Stimulated activated naive CD8-positive, alpha-beta T cell treated with anti-CD3 and anti-CD28 coated beads, Interleukin-15, Interleukin-2, amounts not matched to agents 100 U/mL and 50 U/mL, for 24 hours (primary cell): ENCODE measurements at regions not wholly inside any gene's neighbourhood (a gene's known extent, or its start where the extent isn't known, plus 50 kb on each side); places are given as distances from the start of the nearest gene placed in this dataset.
"Not testable (repeated sequence)": the region's sequence is repeated elsewhere in the genome, so short reads cannot be mapped to it uniquely, and the experiment has no call there.

Experiments
- ATAC-seq: fragments of 150-1000 bp; cut with Tn5 transposase; one replicate; pipeline ENCODE4 v1.10.0; 2021
- DNase-seq: peaks from one replicate; pipeline ENCODE4 v3.0.0; 2021

DNA sequence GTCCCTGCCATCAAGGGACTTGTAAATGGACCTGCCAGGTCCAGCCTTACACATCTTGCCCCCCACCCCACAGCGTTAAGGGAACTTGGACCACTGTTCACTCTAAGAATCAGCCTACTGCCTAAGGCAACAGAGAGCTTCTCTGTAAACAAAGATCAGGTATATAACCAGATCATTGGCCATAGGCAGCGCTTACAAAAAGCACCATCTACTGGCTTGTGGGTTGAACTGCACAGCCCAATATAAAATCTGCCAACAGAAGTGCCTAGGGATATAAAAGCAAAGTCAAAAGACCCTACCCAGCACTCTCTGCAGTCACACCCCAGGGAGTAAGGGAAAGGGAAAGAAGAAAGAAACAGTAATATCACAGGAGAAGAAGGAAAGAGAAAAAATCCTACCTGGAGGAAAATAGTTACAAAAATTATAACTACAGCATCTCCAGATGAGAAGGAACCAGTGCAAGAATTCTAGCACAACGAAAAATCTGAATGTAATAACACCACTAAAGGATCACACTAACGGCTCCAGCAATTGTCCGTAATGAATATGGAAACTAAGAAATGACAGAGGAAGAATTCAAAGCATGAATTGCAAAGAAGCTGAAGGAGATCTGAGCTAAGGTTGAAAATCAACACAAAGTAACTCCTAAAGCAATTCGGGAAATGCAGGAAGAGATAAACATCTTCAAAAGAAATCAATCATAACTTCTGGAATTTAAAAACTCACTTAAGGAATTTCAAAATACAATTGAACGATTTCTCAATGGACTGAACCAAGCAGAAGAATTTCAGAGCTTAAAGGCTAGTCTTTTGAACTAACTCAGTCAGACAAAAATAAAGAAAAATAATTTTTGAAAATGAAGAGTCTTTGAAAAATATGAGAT lies 95.2 kb upstream of the PCED1B start:
- peak; percentile 14 for DNase-seq
- ATAC-seq = no peak

DNA sequence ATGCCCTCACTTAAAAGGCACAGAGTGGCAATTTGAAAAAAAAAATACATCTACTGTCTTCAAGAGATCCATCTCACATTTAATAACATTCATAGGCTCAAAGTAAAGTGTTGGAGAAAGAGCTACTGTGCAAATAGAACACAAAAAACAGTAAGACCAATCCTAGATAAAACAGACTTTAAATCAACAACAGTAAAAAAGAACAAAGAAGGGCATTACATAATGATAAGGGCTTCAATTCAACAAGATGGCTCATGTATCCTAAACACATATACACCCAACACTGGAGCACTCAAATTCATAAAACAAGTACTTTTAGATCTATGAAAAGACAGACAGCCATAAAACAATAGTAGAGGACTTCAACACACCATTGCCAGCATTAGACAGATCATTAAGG lies 93.6 kb upstream of the PCED1B start:
- ATAC-seq (no peak), DNase-seq (no peak)

DNA sequence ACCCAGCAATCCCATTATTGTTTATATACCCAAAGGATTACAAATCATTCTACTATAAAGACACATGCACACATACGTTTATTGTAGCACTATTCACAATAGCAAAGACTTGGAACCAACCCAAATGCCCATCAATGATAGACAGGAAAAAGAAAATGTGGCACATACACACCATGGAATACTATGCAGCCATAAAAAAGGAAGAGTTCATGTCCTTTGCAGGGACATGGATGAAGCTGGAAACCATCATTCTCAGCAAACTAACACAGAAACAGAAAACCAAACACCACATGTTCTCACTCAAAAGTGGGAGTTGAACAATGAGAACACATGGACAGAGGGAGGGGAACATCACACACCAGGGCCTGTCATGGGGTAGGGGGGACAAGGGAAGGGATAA lies 91.3 kb upstream of the PCED1B start:
- ATAC-seq, DNase-seq: not testable (repeated sequence)

DNA sequence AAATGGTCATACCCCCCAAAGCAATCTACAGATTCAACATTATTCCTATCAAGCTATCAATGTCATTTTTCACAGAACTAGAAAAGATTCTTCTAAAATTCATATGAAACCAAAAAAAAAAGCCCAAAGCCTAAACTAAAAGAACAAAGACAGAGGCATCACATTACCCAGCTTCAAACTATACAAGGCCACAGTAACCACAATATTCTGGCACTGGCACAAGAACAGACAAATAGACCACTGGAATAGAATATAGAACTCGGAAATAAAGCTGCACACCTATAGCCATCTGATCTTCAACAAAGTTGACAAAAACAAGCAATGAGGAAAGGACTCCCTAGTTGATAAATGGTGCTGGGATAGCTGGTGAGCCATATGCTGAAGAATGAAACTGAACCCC lies 89.2 kb upstream of the PCED1B start:
- DNase-seq (no peak), ATAC-seq (no peak)

DNA sequence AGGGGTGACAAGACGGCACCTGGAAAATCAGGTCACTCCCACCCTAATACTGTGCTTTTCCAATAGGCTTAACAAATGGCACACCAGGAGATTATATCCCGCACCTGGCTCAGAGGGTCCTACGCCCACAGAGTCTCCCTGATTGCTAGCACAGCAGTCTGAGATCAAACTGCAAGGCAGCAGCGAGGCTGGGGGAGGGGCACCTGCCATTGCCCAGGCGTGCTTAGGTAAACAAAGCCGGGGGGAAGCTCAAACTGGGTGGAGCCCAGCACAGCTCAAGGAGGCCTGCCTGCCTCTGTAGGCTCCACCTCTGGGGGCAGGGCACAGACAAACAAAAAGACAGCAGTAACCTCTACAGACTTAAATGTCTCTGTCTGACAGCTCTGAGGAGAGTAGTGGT lies 87.4 kb upstream of the PCED1B start:
- not testable (repeated sequence) for ATAC-seq

DNA sequence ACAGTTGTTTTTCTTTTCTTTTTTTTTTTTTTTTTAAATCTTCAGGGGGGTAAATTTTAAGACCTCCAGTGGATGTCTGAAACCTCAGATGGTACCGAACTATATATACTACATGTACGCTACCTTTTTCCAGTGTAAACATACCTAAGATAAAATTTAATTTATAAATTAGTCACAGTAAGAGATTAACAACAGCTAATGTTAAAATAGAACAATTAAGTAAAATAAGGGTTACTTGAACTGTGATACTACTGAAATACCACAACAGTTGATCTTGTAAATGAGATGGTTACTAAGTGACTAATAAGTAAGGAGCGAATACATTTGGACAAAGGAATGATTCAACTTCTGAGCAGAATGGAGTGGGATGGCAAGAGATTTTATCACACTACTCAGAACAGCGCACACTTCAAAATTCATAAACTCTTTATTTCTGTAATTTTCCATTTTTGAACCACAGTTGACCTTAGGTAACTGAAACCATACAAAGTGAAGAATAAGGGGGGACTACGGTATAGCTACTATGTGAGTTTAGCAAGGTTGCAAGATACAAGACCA lies 80.5 kb upstream of the PCED1B start:
- no peak for DNase-seq
- no peak for ATAC-seq

More for the DNA sequence above, 87.4 kb upstream of the PCED1B start:
- DNase-seq = not testable (repeated sequence)

DNA sequence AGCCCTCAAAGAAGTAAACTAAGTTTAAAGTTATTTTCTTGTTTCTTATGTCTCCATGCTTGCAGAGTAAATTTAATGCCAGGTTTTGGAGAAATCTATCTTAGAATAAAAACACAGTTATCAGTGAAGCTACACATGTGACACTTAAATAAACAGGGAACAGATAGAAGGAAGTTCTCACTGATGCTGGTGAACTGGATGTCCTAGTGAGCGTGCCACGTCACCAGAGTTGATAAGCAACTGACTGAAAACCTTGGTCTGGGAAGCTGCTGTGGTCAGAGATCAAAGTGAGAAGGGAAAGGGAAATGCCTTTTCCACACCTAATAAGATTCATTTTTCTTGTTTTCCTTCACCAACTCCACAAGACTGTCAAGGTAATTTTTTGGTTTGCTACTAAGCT lies 74.8 kb upstream of the PCED1B start:
- DNase-seq (no peak), ATAC-seq (no peak)

DNA sequence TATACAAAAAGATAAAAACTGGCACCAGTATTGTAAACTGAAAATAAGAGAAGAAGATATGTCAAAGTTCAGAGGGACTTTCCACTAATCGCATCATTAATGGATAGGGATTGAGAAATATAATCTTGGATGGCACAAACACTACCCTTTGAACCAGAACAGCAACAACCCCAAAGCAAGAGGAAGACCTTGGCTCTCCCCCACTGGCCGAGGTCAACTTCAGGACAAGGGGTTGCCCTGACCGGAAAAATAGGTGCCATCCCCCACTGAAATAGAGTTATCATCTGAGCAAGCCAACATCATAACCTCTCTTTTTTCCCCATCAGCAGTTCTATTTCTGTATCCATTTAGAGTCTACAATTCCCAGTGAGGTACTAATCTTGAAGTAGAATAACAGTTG lies 72.4 kb upstream of the PCED1B start:
- ATAC-seq (no peak), DNase-seq (no peak)

DNA sequence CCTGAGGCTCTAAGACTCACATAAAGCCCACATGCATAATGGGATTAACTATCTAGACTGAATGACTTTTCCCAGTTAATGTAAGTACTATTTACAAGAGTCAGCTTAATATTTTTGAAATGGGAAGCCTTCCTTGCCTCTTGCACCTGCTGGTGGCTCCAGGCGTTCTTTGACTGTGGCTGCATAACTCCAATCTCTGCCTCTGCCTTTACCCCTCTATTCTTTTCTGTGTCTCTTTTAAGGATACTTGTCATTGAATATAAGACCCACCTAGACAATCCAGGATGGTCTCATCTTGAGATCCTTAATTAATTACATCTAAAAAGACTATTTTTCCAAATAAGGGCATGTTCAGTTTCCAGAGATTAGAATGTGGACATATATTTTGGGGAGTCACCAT lies 66.9 kb upstream of the PCED1B start:
- no peak for ATAC-seq

DNA sequence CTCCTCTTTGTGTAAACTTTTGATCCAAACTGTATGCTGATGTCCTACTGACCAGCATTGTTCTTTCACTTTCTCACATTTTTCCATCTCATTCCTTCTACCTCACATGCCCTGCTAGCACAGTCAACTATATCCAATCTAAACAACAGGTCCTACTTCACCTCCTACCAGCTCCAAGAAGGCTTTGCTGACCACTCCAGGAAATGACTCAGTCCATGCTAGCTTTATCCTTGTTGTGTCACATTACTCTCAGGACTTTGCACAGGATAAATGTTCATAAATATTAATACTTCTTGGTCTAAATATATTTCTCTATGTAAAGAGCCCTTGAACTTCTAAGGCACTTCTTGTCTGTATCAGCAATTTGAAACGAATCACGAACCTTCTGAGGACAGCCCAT lies 64.9 kb upstream of the PCED1B start:
- no peak for DNase-seq
- no peak for ATAC-seq

More for the DNA sequence above, 66.9 kb upstream of the PCED1B start:
- no peak for DNase-seq

DNA sequence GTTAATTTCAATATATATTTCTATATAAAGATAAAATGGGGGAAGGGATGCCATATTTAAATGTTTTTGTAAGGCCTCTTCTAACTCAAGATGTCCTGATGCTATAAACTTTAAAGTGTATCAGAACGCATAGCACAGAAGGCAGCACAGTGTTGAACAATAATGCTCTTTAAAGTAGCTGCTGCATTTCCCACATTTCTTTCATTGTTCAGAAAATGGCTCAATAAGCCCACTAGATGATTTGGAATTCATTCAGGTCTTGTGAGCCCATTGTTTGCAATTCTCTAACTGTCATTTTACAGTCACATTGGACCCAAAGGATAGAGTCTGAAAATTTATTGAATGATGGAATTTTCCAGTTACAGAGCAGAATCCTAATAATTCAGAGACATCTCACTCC lies 64.0 kb upstream of the PCED1B start:
- no peak for DNase-seq
- ATAC-seq = no peak

DNA sequence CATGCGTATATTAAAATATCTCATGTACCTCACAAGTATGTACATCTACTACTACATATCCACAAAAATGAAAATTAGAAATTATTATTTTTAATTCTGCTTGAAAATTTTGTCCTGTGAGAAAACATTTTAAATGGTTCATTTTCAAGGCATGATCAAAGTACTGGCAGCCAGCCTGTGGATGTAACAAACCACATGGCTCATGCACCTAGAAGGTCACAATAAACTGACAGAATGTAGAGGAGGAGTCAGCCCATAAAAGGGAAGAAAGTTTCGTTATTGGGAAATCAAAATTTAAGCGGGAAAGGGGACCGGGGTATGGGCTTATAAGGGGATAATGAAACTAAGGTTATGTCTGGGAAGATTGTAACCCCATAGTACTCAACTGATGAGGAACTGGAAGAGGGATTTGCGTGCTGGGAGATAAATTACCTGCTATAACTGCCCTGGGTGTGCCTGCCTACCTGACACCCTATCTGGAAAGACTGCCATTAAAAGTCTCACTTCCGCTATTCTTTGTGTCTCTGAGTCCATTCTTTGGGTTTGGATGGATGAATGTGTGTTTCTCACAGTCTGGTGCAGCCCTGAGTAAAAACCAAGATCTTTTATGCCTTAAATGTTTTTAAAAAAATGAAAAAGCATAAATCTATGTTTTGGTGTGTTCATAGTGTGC lies 62.2 kb upstream of the PCED1B start:
- no peak for ATAC-seq
- no peak for DNase-seq

DNA sequence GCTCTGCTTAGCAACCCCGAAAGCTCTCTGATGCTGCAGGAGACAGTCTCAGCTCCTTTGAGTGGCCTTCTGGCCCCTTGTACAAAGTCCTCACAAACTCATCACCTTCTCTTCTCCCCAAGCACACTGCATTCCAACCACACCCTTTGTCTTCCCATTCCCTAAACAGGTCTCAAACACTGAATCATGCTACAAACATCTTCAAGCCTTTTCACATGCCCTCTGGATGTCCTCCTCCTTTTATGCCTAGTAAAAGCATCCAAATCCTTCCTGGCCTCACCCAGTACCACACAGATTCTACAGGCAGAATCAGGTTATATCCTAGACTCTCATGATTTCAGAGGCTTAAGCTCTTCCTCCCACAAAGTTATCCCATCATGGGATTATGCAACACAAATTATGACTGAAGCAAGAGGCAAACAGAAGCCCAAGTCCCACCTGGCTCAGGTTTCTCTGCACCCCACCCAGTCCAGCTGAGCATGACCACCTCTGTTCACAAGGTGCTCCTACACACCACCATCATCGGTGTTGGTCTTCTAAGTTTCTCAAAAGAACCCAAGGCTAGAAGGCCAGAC lies 61.4 kb upstream of the PCED1B start:
- no peak for DNase-seq

DNA sequence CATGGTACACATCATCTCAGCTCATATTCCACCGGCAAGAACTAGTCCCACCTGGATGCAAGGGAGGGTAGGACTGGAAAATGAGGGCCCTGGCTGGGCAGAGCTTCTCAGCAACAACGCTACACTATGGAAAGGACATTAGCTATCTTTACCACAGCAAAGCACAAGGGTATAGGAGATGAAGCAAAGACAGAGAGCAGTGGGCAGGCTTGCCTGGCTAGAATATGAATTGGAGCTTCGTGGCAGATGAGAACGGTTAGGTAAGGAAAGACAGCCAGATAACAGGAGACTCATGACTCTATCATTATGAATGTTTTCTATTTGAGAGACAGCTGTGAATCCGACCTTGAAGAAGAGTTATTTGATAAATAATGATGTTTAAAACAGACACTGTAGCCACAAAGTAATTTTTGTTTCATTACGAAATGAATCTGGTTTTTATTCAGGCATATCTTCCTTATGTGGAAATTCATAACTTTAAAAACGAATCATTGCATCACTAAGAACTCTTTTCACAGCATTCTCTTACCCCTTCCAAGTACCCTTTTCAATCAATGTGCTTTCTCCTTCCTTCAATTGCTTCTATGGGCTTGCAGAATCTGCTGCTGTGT lies 59.1 kb upstream of the PCED1B start:
- ATAC-seq (no peak), DNase-seq (no peak)

More for the DNA sequence above, 61.4 kb upstream of the PCED1B start:
- no peak for ATAC-seq

DNA sequence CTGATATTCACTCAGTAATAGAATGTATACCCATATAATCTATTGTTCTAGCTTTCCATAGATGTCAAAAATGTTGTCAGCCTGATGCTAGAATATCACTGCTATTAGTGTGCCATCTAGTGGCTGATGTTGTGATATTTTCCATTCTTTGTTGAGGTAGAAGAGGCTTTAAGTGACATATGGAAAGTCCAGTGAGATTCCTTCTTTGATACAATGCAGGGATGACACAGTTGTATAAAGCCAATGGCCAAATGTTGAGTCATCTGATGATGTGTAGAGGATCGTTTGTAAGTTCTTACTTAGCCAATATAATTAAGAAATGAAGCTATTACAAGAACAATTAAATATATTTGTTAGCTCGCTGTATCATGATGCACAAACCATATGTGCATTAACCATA lies 58.1 kb upstream of the PCED1B start:
- ATAC-seq = peak; percentile 86
- no peak for DNase-seq

DNA sequence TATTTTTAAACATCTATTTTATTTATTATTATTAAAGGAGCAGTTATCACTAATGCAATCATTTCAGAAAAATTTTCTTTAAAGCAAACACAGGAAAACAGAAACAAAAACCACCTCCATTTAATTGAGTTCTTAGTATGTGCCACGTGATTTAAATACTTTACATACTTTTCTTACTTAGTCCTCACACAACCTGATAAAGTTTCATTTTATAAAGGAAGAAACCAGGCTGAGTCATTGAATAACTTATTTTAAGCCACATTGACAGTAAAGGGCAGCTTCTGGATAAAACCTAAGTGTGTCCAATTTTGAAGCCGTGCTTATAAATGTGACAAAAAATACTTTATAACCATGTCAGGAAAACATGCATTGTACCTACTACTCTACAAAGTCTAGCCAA lies 57.1 kb upstream of the PCED1B start:
- ATAC-seq (no peak), DNase-seq (no peak)

DNA sequence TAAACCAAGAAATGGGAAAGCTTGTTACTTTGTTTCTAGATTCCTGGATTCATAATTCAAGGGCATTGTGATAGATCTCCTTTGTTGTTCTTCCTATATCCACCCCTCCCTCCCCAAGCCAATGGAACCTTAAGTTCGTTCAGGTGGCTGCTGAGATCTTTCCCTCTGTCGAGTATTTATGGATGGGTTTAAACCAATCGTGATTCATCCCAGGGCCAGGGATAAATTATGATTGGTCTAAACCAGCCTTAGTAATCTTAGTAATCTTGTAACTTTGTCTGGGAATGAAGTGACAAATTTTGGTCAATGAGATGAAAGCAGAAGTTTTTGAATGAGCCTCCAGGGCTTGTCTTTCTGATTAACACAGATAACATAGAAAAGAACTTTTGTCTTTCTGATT lies 56.1 kb upstream of the PCED1B start:
- no peak for ATAC-seq
- no peak for DNase-seq

DNA sequence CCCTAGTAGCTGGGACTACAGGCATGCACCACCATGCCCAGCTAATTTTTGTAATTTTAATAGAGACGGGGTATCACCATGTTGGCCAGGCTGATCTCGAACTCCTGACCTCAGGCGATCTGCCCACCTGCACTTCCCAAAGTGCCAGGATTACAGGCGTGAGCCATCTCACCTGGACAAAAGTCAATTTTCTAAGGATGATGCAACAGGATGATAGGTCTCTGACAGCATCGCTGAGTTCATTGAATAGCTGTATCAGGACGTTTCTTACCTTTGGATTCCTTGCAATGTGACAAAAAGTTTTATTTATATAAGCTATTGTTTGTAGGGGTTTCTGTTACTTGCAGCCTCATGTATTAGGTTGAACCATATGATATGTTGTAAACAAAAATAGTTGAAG lies 55.5 kb upstream of the PCED1B start:
- ATAC-seq = no peak
- no peak for DNase-seq

DNA sequence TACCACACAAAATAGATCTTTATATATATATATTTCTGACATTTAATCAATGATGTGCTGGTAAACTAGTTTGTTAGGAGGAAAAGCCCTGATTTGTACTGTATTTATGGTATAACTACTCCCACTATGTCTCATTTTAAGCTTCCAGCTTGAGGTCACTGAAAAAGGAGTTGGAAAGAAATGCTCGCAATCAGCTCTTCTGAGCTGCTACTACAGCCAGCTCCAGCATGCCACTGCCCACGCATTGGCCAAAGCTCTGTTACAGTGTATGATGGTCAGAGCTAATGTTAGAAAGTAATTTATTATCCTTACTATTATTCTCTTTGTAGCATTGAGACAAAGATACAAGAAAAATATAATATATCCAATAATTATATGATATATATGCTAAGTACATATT lies 55.0 kb upstream of the PCED1B start:
- no peak for ATAC-seq
- no peak for DNase-seq

DNA sequence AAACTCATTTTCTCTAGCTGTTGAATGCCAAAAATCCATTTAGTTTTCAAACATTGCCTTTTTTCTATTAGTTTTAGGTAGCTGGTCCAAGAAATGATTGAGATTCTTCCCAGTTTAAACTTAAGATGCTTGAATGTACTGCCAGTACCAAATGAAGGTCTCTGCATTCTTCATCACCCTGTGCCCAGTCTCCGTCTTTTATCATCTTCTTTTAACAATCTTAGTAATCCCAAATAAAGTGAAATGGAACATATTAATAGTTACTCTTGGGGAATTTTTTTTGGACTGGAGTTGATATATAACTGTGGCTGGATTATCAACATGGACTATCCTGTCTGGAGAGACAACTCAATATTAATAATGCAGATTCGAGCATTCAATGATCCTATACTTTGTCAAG lies 54.1 kb upstream of the PCED1B start:
- no peak for ATAC-seq
- DNase-seq = no peak

DNA sequence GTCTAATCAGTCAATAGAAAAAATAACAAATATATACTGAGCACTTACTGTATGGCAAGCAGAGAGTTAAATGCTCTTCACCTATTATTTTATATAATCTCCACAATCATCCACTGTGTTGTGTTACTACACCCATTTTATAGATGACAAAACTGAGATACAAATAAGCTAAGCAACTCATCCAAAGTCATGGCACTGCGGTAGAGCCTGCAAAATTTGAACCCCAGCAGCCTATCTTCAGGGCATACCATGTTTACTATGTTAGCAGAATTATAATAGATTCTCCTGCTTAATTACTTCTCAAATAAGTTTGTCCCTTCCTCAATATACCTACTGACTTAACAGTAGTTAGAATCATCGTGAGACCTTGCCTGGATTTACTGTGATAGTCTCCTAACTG lies 53.6 kb upstream of the PCED1B start:
- DNase-seq (no peak), ATAC-seq (no peak)

DNA sequence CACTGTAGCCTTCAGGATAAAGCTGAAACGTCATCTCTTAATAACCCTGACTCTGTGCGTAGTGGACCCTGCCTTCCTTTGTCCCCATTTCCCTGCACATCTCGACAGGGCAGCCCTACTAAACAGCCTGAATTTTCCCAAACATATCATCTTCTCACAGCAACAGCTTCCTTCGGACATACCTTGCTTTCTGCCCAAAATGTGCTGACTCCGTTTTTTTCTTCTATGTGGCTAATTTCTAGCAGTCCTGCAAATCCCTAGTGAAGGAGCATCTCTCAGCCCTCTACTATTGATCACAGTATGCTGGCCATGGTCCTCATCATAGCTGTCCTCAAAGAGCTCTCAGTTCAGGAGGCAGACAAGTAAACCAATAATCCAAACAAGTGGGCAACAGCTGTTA lies 53.1 kb upstream of the PCED1B start:
- ATAC-seq (no peak), DNase-seq (no peak)
